H9 (cell line): ENCODE measurements at regions not wholly inside any gene's neighbourhood (a gene's known extent, or its start where the extent isn't known, plus 50 kb on each side); places are given as distances from the start of the nearest gene placed in this dataset.

Source experiments
- DNase-seq: peaks from one replicate; pipeline ENCODE4 v3.0.0-alpha.2; 2017
- H2AFZ ChIP-seq: one replicate; pipeline ENCODE4 v1.6.1; 2013; ENCODE audit warnings: mild to moderate bottlenecking, low read length, control low read depth, moderate library complexity
- H2AK5ac ChIP-seq: 2 replicates; pipeline ENCODE4 v1.6.1; 2013; ENCODE audit warnings: low read length, control low read depth, mixed read lengths; ENCODE audit not compliant: insufficient read length
- H2BK120ac ChIP-seq: one replicate; pipeline ENCODE4 v1.6.1; 2013; ENCODE audit warnings: low read depth, mild to moderate bottlenecking, low read length, control low read depth, inconsistent platforms; ENCODE audit not compliant: poor library complexity, severe bottlenecking
- H2BK12ac ChIP-seq: 2 replicates; pipeline ENCODE4 v1.6.1; 2013; ENCODE audit warnings: low read length, control low read depth, mixed read lengths, low read depth; ENCODE audit not compliant: insufficient read length
- H2BK15ac ChIP-seq: 2 replicates; pipeline ENCODE4 v1.6.1; 2013; ENCODE audit warnings: low read depth, low read length, control low read depth
- H2BK20ac ChIP-seq: one replicate; pipeline ENCODE4 v1.6.1; 2013; ENCODE audit warnings: low read depth, mild to moderate bottlenecking, low read length, control low read depth, inconsistent platforms; ENCODE audit not compliant: poor library complexity, severe bottlenecking
- H2BK5ac ChIP-seq: 2 replicates; pipeline ENCODE4 v1.6.1; 2013; ENCODE audit warnings: low read length, control low read depth, mixed read lengths; ENCODE audit not compliant: insufficient read length
- H3K14ac ChIP-seq: 2 replicates; pipeline ENCODE4 v1.6.1; 2013; ENCODE audit warnings: low read length, control low read depth; ENCODE audit not compliant: insufficient read depth
- H3K18ac ChIP-seq: 2 replicates; pipeline ENCODE4 v1.6.1; 2013; ENCODE audit warnings: low read depth, mild to moderate bottlenecking, mixed read lengths, low read length, control low read depth; ENCODE audit not compliant: insufficient read length
- H3K23ac ChIP-seq: 2 replicates; pipeline ENCODE4 v1.6.1; 2013; ENCODE audit warnings: low read length, control low read depth, mixed read lengths, low read depth; ENCODE audit not compliant: insufficient read length
- H3K23me2 ChIP-seq: 2 replicates; pipeline ENCODE4 v1.6.1; 2013; ENCODE audit warnings: low read depth, mild to moderate bottlenecking, mixed read lengths, low read length, control low read depth; ENCODE audit not compliant: insufficient read length, poor library complexity, severe bottlenecking
- H3K27ac ChIP-seq: 2 replicates; pipeline ENCODE4 v1.5.1; 2013; ENCODE audit warnings: low read length, control low read depth, mixed read lengths, low read depth; ENCODE audit not compliant: insufficient read length
- H3K27me3 ChIP-seq: 2 replicates; pipeline ENCODE4 v1.6.1; 2013; ENCODE audit warnings: low read length, control low read depth, inconsistent platforms; ENCODE audit not compliant: insufficient read depth
- H3K4ac ChIP-seq: 2 replicates; pipeline ENCODE4 v1.6.1; 2013; ENCODE audit warnings: low read depth, mild to moderate bottlenecking, control low read depth, inconsistent platforms, low read length, moderate library complexity
- H3K4me1 ChIP-seq: 2 replicates; pipeline ENCODE4 v1.6.1; 2013; ENCODE audit warnings: low read length, control low read depth, inconsistent platforms; ENCODE audit not compliant: insufficient read depth
- H3K4me2 ChIP-seq: 2 replicates; pipeline ENCODE4 v1.6.1; 2013; ENCODE audit warnings: low read length, control low read depth, mixed read lengths; ENCODE audit not compliant: insufficient read length, insufficient read depth
- H3K56ac ChIP-seq: 2 replicates; pipeline ENCODE4 v1.6.1; 2013; ENCODE audit warnings: low read depth, mild to moderate bottlenecking, mixed read lengths, low read length, control low read depth; ENCODE audit not compliant: insufficient read length
- H3K79me1 ChIP-seq: 2 replicates; pipeline ENCODE4 v1.6.1; 2013; ENCODE audit warnings: low read depth, mild to moderate bottlenecking, moderate library complexity, low read length, control low read depth, inconsistent platforms; ENCODE audit not compliant: insufficient read depth, poor library complexity, severe bottlenecking
- H3K79me2 ChIP-seq: 2 replicates; pipeline ENCODE4 v1.6.1; 2013; ENCODE audit warnings: low read length, control low read depth, inconsistent platforms; ENCODE audit not compliant: insufficient read depth
- H3K9ac ChIP-seq: 2 replicates; pipeline ENCODE4 v1.6.1; 2013; ENCODE audit warnings: low read length, control low read depth, mixed read lengths; ENCODE audit not compliant: insufficient read length; ENCODE audit errors: extremely low read depth
- H3K9me3 ChIP-seq: one replicate; pipeline ENCODE4 v1.6.1; 2013; ENCODE audit warnings: low read depth, low read length, inconsistent platforms; ENCODE audit not compliant: control insufficient read depth
- H3T11ph ChIP-seq: one replicate; pipeline ENCODE4 v1.6.1; 2013; ENCODE audit warnings: mild to moderate bottlenecking, low read length, control low read depth, inconsistent platforms
- H4K20me1 ChIP-seq: one replicate; pipeline ENCODE4 v1.6.1; 2013; ENCODE audit not compliant: control insufficient read depth, insufficient read length, insufficient read depth
- H4K5ac ChIP-seq: 2 replicates; pipeline ENCODE4 v1.6.1; 2013; ENCODE audit warnings: low read depth, mild to moderate bottlenecking, mixed read lengths, low read length, control low read depth; ENCODE audit not compliant: insufficient read length
- H4K8ac ChIP-seq: replicated peaks from 2 replicates; pipeline ENCODE4 v1.6.1; 2013; ENCODE audit warnings: low read length, control low read depth, mixed read lengths, low read depth; ENCODE audit not compliant: insufficient read length
- H4K91ac ChIP-seq: 2 replicates; pipeline ENCODE4 v1.6.1; 2013; ENCODE audit warnings: low read depth, mild to moderate bottlenecking, moderate library complexity, mixed read lengths, low read length, control low read depth; ENCODE audit not compliant: insufficient read length
- H3K27ac Mint-ChIP-seq, 3 experiments: 2 replicates in 2 of 3; 3 replicates in 1 of 3; pipeline ENCODE4 v1.8.0; 2020 to 2021; ENCODE audit warnings: mixed read lengths in 3 of 3, mild to moderate bottlenecking in 1 of 3, moderate library complexity in 1 of 3
- H3K27me3 Mint-ChIP-seq: 2 replicates; pipeline ENCODE4 v1.8.0; 2021; ENCODE audit warnings: low read depth, mild to moderate bottlenecking, moderate library complexity, mixed read lengths
- H3K36me3 Mint-ChIP-seq, 3 experiments: 2 replicates in 2 of 3; 3 replicates in 1 of 3; pipeline ENCODE4 v1.8.0; 2020 to 2021; ENCODE audit warnings: low read depth in 3 of 3, mixed read lengths in 3 of 3; ENCODE audit not compliant: insufficient read depth in 1 of 3
- H3K4me1 Mint-ChIP-seq, 2 experiments: 2 replicates each; pipeline ENCODE4 v1.8.0; 2020; ENCODE audit warnings: mixed read lengths in 2 of 2
- H3K4me3 Mint-ChIP-seq, 2 experiments: 2 replicates in 1 of 2; 3 replicates in 1 of 2; pipeline ENCODE4 v1.8.0; 2020 to 2021; ENCODE audit warnings: mild to moderate bottlenecking in 2 of 2, mixed read lengths in 2 of 2, moderate library complexity in 1 of 2
- H3K9me3 Mint-ChIP-seq, 2 experiments: 2 replicates in 1 of 2; 3 replicates in 1 of 2; pipeline ENCODE4 v1.8.0; 2020; ENCODE audit warnings: mild to moderate bottlenecking in 2 of 2, mixed read lengths in 2 of 2, moderate library complexity in 1 of 2
- WGBS: extraction: QIAGEN DNeasy Blood & Tissue Kit; methylation state at CpG from one replicate; pipeline ENCODE4 v1.1.7; 2013; ENCODE audit warnings: missing lambda C conversion rate, low lambda C conversion rate, mixed read lengths; ENCODE audit not compliant: insufficient read length; ENCODE audit errors: extremely low coverage; 5-methylcytosine and 5-hydroxymethylcytosine counted together
- TF ChIP-seq, protein P1 (sequence below): fragments of 200-600 bp; sonication (generic); conservative IDR thresholded peaks from 3 replicates; pipeline ENCODE4 v1.8.0; 2021; ENCODE audit warnings: antibody characterized with exemption, mild to moderate bottlenecking

DNA sequence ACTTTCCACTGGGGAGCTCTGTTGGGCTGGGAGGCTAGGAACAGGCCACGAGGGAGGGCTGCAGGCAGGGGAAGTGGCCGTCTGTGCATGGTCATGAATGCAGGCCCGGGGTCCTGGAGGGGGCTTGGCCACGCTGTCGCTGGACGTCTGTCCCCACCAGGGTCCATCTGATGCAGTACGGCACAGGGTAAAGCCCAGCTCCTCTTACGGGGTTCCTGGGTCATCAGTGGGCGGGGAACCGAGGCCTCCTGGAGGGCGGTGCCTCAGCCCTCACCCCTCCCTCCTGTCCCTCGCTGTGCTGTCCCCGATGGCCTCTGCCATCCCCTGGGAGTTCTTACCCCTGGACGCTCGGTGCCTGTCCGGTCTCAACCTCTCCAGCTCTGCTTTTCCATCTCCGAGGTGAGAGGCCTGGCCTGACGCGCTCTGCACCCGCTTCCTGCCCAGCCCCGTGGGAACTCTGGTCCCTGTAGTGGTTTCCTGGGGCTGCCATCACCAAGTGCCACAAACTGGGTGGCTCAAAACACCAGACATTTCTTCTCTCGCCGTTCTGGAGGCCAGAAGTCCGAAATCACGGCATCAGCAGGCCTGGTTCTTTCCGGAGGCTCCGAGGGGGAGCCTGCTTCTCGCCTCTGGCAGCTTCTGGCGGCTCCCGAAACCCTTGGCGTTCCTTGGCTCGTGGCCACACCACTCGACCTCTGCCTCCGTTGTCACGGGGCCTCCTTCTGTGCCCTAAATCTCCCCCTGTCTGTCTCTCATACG is 182.8 kb downstream of the SEC14L1 start:
- Histone ChIP-seq H3K27ac (no peak overlapping the region), H3K14ac (no peak overlapping the region), H2AK5ac (no peak overlapping the region), H3K56ac (no peak overlapping the region), H3T11ph (no peak overlapping the region), H3K27me3 (no peaks in the 10 kb centered on the region), H3K9me3 (no peaks in the 10 kb centered on the region), H3K79me1 (peaks cover 3% of the 10 kb centered on the region), H4K5ac (no peak overlapping the region), H2AFZ (no peak overlapping the region), H2BK5ac (no peak overlapping the region), H3K23ac (no peak overlapping the region), H3K4me1 (peaks cover 2% of the 10 kb centered on the region; the same call in 1 of the 2 replicates), H2BK15ac (no peak overlapping the region), H4K8ac (no peak overlapping the region), H3K9ac (no peak overlapping the region), H4K20me1 (no peaks in the 10 kb centered on the region), H3K23me2 (no peaks in the 10 kb centered on the region), H2BK120ac (no peak overlapping the region), H3K4me2 (no peak overlapping the region), H3K79me2 (peaks cover 2% of the 10 kb centered on the region; the same call in 1 of the 2 replicates), H2BK12ac (no peak overlapping the region), H3K18ac (no peak overlapping the region), H4K91ac (no peak overlapping the region), H3K4ac (no peak overlapping the region), H2BK20ac (no peak overlapping the region)
- Mint-ChIP-seq H3K9me3 (no peaks in the 10 kb centered on the region), H3K4me3 (no peak overlapping the region), H3K27ac (peak overlapping the region in 2 of 3 experiments; percentile 70 to 82; a peak in 5 of 7 replicates), H3K36me3 (peaks cover 0 to 3% (median 0%) of the 10 kb centered on the region in 3 experiments; a peak in 3 of 7 replicates), H3K27me3 (no peaks in the 10 kb centered on the region), H3K4me1 (peaks cover 27 to 40% of the 10 kb centered on the region in 2 experiments)
- TF ChIP-seq, protein P1, sequence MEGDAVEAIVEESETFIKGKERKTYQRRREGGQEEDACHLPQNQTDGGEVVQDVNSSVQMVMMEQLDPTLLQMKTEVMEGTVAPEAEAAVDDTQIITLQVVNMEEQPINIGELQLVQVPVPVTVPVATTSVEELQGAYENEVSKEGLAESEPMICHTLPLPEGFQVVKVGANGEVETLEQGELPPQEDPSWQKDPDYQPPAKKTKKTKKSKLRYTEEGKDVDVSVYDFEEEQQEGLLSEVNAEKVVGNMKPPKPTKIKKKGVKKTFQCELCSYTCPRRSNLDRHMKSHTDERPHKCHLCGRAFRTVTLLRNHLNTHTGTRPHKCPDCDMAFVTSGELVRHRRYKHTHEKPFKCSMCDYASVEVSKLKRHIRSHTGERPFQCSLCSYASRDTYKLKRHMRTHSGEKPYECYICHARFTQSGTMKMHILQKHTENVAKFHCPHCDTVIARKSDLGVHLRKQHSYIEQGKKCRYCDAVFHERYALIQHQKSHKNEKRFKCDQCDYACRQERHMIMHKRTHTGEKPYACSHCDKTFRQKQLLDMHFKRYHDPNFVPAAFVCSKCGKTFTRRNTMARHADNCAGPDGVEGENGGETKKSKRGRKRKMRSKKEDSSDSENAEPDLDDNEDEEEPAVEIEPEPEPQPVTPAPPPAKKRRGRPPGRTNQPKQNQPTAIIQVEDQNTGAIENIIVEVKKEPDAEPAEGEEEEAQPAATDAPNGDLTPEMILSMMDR: no peak
- peak; percentile 30 for DNase-seq
- WGBS: no CpG with 5 or more reads among the region's 36 CpGs
